Stomach (tissue), 8 donors: ENCODE measurements at regions not wholly inside any gene's neighbourhood (a gene's known extent, or its start where the extent isn't known, plus 50 kb on each side); places are given as distances from the start of the nearest gene placed in this dataset.

ENCODE experiments used
- DNase-seq, 2 donors: peaks; one replicate each; pipeline versions ENCODE4 v3.0.0 to v3.0.0-alpha.2; 2013 to 2019
- H3K27ac ChIP-seq, 5 donors: fragments of 200-600 bp in 4 of 5; sonication (generic) in 4 of 5; one replicate each; pipeline ENCODE4 v1.5.1; 2013 to 2019; ENCODE audit warnings: mild to moderate bottlenecking in 1 of 5, moderate library complexity in 1 of 5
- H3K27me3 ChIP-seq, 3 donors: fragments of 200-600 bp; sonication (generic); one replicate each; pipeline ENCODE4 v1.5.1; 2017 to 2019; ENCODE audit warnings: mixed run types in 1 of 3
- H3K36me3 ChIP-seq, 4 donors: fragments of 200-600 bp; sonication (generic); 1 replicate in 3 of 4; 2 replicates in 1 of 4; pipeline ENCODE4 v1.5.1; 2016 to 2019
- H3K4me1 ChIP-seq, 4 donors: fragments of 200-600 bp; sonication (generic); one replicate each; pipeline ENCODE4 v1.5.1; 2016 to 2019
- H3K4me3 ChIP-seq, 4 donors: fragments of 200-600 bp; sonication (generic) in 3 of 4; one replicate each; pipeline ENCODE4 v1.5.1; 2016 to 2019; ENCODE audit warnings: mild to moderate bottlenecking in 1 of 4
- H3K9me3 ChIP-seq, 4 donors: fragments of 200-600 bp; sonication (generic); one replicate each; pipeline ENCODE4 v1.5.1; 2016 to 2019
- EP300 ChIP-seq: sonication (generic); formaldehyde crosslinking; IDR thresholded peaks from one replicate; pipeline ENCODE4 v1.6.1; 2017; ENCODE audit warnings: antibody characterized with exemption
- POLR2A ChIP-seq, 4 donors: fragments of 450-650 bp; IDR thresholded peaks; one replicate each; pipeline ENCODE4 v1.6.1; 2016; ENCODE audit warnings: antibody characterized with exemption in 4 of 4, control low read depth in 2 of 4, mild to moderate bottlenecking in 1 of 4, moderate library complexity in 1 of 4
- POLR2AphosphoS5 ChIP-seq, 3 donors: sonication (generic); formaldehyde crosslinking; IDR thresholded peaks; one replicate each; pipeline ENCODE4 v1.6.1; 2016; ENCODE audit warnings: antibody characterized with exemption in 3 of 3
- WGBS, 5 donors: extraction: QIAGEN DNeasy Blood & Tissue Kit in 3 of 5; methylation state at CpG; one replicate each; pipeline versions ENCODE4 v1.1.5 to v1.1.7; 2013 to 2018; 5-methylcytosine and 5-hydroxymethylcytosine counted together
- intact Hi-C: fragments of 100-400 bp; cut with DNase I; formaldehyde crosslinking; loops from one replicate; pipeline ENCODE4 v1.15.1; 2023; ENCODE audit warnings: low total_unique reads
- TF ChIP-seq, protein P1 (sequence below), 7 experiments: fragments of 450-650 bp in 4 of 7; fragments of 200-600 bp in 3 of 7; sonication (generic) in 3 of 7; IDR thresholded peaks; one replicate each; pipeline ENCODE4 v1.5.1; 2016 to 2019; ENCODE audit warnings: antibody characterized with exemption in 7 of 7, control low read depth in 2 of 7, mild to moderate bottlenecking in 1 of 7
- donor health status: healthy with polysubstance abuse.
- donor health status: Bipolar disorder and iron deficiency.
- donor health status: healthy.

DNA sequence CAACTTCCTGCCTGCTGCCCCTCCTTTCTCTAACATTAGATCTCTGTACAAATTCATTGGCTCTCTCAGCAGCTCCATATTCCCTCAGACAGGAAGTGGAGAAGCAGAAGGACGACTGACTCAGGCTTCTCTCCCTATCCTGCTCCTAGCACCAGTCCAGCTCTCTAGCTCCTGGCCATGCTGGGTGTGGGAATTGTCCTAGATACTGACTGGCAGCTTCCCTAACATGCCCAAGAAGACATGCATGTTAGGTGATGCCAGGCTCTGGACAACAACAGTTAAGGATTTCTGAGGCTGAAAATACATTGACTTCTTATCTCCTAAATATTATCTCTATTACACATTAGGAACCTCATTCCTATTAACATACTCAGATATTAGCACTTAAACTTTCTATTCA, 292.9 kb downstream of the IKZF2 start:
- peaks cover 0 to 30% (median 16%) of the 10 kb centered on the region in 4 donors for H3K9me3 ChIP-seq
- no peaks in the 10 kb centered on the region for H3K27me3 ChIP-seq
- no peaks in the 10 kb centered on the region for H3K4me1 ChIP-seq
- DNase-seq = no peak
- TF ChIP-seq, protein P1, sequence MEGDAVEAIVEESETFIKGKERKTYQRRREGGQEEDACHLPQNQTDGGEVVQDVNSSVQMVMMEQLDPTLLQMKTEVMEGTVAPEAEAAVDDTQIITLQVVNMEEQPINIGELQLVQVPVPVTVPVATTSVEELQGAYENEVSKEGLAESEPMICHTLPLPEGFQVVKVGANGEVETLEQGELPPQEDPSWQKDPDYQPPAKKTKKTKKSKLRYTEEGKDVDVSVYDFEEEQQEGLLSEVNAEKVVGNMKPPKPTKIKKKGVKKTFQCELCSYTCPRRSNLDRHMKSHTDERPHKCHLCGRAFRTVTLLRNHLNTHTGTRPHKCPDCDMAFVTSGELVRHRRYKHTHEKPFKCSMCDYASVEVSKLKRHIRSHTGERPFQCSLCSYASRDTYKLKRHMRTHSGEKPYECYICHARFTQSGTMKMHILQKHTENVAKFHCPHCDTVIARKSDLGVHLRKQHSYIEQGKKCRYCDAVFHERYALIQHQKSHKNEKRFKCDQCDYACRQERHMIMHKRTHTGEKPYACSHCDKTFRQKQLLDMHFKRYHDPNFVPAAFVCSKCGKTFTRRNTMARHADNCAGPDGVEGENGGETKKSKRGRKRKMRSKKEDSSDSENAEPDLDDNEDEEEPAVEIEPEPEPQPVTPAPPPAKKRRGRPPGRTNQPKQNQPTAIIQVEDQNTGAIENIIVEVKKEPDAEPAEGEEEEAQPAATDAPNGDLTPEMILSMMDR (IDR thresholded peaks at IDR 0.05) = no peak
- TF ChIP-seq EP300 (no peak), POLR2A (IDR thresholded peaks at IDR 0.05) (no peak), POLR2AphosphoS5 (IDR thresholded peaks at IDR 0.05) (no peak)
- H3K4me3 ChIP-seq = no peak overlapping the region
- H3K27ac ChIP-seq = no peak overlapping the region
- 30 to 60% (median 58%) methylated on average over 1 of the region's 1 CpG for WGBS, 5 donors
- intact Hi-C loops = no loop called here
- H3K36me3 ChIP-seq = no peaks in the 10 kb centered on the region

DNA sequence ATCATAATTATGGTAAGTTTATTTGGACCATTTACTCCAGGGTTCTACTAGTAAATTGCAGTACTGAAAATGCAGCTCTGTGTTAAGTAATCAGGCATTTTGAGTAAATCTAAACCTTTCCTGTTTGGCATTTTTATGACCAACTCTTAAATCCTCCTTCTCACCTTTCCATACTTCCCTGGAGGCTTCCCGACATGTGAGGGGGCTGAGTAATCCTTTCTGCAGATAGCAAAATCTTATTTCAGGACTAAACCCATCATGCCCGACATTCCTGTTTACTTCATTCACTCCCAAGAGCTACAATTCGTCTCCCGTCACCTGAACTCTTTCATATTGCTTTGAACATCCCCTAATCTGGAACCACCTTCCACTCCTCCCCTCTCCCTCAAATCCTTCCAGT, 296.6 kb downstream of the IKZF2 start:
- no peaks in the 10 kb centered on the region for H3K9me3 ChIP-seq
- intact Hi-C loops = no loop called here
- no peak overlapping the region for H3K27ac ChIP-seq
- no peaks in the 10 kb centered on the region for H3K4me1 ChIP-seq
- TF ChIP-seq POLR2AphosphoS5 (IDR thresholded peaks at IDR 0.05) (no peak), POLR2A (IDR thresholded peaks at IDR 0.05) (no peak), EP300 (no peak)
- TF ChIP-seq, protein P1 (IDR thresholded peaks at IDR 0.05) = no peak
- H3K27me3 ChIP-seq = no peaks in the 10 kb centered on the region
- 73 to 86% (median 81%) methylated on average over 4 of the region's 4 CpGs for WGBS, 5 donors
- DNase-seq = no peak
- H3K4me3 ChIP-seq = no peak overlapping the region
- no peaks in the 10 kb centered on the region for H3K36me3 ChIP-seq

DNA sequence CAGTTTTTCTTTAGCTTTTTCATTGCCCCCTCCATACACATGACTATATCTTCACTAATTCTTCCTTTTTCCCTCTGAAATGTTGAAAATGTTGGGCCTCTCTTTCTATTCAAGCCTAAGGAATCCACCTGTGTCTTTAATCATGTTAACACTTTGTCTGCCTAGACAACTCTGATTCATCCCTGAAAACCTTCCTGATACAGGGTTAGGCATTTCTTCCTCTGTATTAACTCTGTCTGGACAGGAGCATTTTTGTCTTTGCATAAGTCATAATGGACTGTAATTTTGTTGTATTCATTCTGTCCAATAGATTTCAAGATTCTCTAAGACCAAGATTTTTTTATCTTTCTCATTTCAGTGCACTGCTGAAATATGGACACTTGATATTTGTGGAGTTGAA, 297.3 kb downstream of the IKZF2 start:
- no peak for DNase-seq
- no peaks in the 10 kb centered on the region for H3K4me1 ChIP-seq
- no peak overlapping the region for H3K27ac ChIP-seq
- no peak for TF ChIP-seq EP300
- no peak for TF ChIP-seq POLR2AphosphoS5 (IDR thresholded peaks at IDR 0.05)
- TF ChIP-seq, protein P1 (IDR thresholded peaks at IDR 0.05) = no peak
- TF ChIP-seq POLR2A (IDR thresholded peaks at IDR 0.05) = no peak
- H3K9me3 ChIP-seq = no peaks in the 10 kb centered on the region
- intact Hi-C loops = no loop called here
- H3K4me3 ChIP-seq = no peak overlapping the region
- no peaks in the 10 kb centered on the region for H3K27me3 ChIP-seq
- no peaks in the 10 kb centered on the region for H3K36me3 ChIP-seq

DNA sequence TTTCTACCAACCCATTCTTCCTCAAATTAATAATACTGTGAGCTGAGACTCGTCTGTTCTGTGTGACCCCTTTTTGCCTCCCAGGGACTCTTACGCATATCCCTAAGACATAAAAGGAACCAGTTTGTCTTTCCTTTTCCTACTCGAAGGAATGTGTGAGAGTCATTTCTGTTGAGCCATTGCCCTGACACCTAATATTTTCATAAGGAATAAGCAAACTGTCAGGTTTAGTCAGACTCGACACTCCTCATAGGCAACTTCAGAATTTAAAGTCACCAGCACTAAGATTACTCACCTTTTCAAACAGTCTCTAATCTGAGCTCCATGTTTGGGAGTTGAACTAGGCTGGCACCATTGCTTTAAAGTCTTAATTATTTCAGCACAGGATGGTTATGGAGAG, 305.5 kb downstream of the IKZF2 start:
- no peaks in the 10 kb centered on the region for H3K4me1 ChIP-seq
- DNase-seq = no peak
- no peak for TF ChIP-seq POLR2A (IDR thresholded peaks at IDR 0.05)
- TF ChIP-seq POLR2AphosphoS5 (IDR thresholded peaks at IDR 0.05) = no peak
- no peak for TF ChIP-seq EP300
- TF ChIP-seq, protein P1 (IDR thresholded peaks at IDR 0.05) = no peak
- intact Hi-C loops = no loop called here
- no peaks in the 10 kb centered on the region for H3K9me3 ChIP-seq
- H3K4me3 ChIP-seq = no peak overlapping the region
- H3K27ac ChIP-seq = no peak overlapping the region
- WGBS, 5 donors = 61 to 71% (median 69%) methylated on average over 4 of the region's 4 CpGs
- H3K27me3 ChIP-seq = no peaks in the 10 kb centered on the region
- no peaks in the 10 kb centered on the region for H3K36me3 ChIP-seq
